Skeletal muscle satellite cell (primary cell): ENCODE measurements at regions not wholly inside any gene's neighbourhood (a gene's known extent, or its start where the extent isn't known, plus 50 kb on each side); places are given as distances from the start of the nearest gene placed in this dataset.
"Not testable (repeated sequence)": the region's sequence is repeated elsewhere in the genome, so short reads cannot be mapped to it uniquely, and the experiment has no call there.

Experiments
- H3K27me3 ChIP-seq: 2 replicates; pipeline ENCODE4 v1.7.0; 2013; ENCODE audit warnings: low read length; ENCODE audit not compliant: control insufficient read depth, insufficient read depth
- H3K36me3 ChIP-seq: 2 replicates; pipeline ENCODE4 v1.7.0; 2013; ENCODE audit warnings: mild to moderate bottlenecking, control low read depth, low read length; ENCODE audit not compliant: insufficient read depth
- H3K4me1 ChIP-seq: 2 replicates; pipeline ENCODE4 v1.7.0; 2013; ENCODE audit warnings: low read length; ENCODE audit not compliant: control insufficient read depth, insufficient read depth
- H3K4me2 ChIP-seq: 2 replicates; pipeline ENCODE4 v1.7.0; 2013; ENCODE audit warnings: mild to moderate bottlenecking, low read length
- H3K4me3 ChIP-seq: 2 replicates; pipeline ENCODE4 v1.7.0; 2013; ENCODE audit warnings: low read length
- H3K9ac ChIP-seq: 2 replicates; pipeline ENCODE4 v1.7.0; 2013; ENCODE audit warnings: mild to moderate bottlenecking, low read depth, low read length, moderate library complexity
- H3K9me3 ChIP-seq: replicated peaks from 2 replicates; pipeline ENCODE4 v1.7.0; 2013; ENCODE audit warnings: mild to moderate bottlenecking, control low read depth, low read length

DNA sequence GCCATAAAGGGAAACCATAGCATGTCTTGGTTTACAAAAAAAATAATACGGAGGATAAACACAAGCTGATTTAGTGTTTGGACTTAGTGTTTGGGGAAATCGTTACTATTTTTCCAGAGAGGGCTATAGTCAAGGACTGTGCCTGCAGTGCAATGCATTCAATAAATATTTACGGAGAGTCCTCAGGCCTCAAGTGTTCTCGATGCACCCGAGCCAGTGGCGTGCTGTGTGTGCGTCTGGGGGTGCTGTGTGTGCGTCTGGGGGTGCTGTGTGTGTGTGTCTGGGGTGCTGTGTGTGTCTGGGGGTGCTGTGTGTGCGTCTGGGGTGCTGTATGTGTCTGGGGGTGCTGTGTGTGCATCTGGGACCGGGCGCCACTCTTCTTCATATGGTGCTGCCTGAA, 71.7 kb upstream of the GTF3A start:
- H3K4me2 ChIP-seq: no peak overlapping the region
- H3K27me3 ChIP-seq: peaks cover 26% of the 10 kb centered on the region
- H3K36me3 ChIP-seq: no peaks in the 10 kb centered on the region
- H3K4me3 ChIP-seq: no peak overlapping the region
- H3K9me3 ChIP-seq: no peaks in the 10 kb centered on the region
- no peak overlapping the region for H3K9ac ChIP-seq
- H3K4me1 ChIP-seq: no peaks in the 10 kb centered on the region

- H3K4me1 ChIP-seq: no peaks in the 10 kb centered on the region
- no peaks in the 10 kb centered on the region for H3K9me3 ChIP-seq
- no peak overlapping the region for H3K4me2 ChIP-seq
- H3K27me3 ChIP-seq: peaks cover 26% of the 10 kb centered on the region
- H3K4me3 ChIP-seq: no peak overlapping the region
- H3K9ac ChIP-seq: no peak overlapping the region
- H3K36me3 ChIP-seq: no peaks in the 10 kb centered on the region
Observed at GRCh38 chr13:27353166-27353583, 71.2 kb upstream of the GTF3A start.

GRCh38 chr13:27353708-27354107, 70.7 kb upstream of the GTF3A start:
- Histone ChIP-seq H3K27me3 (peaks cover 28% of the 10 kb centered on the region), H3K9ac (no peak overlapping the region), H3K4me1 (no peaks in the 10 kb centered on the region), H3K36me3 (no peaks in the 10 kb centered on the region), H3K4me2 (no peak overlapping the region), H3K9me3 (no peaks in the 10 kb centered on the region), H3K4me3 (no peak overlapping the region)

DNA sequence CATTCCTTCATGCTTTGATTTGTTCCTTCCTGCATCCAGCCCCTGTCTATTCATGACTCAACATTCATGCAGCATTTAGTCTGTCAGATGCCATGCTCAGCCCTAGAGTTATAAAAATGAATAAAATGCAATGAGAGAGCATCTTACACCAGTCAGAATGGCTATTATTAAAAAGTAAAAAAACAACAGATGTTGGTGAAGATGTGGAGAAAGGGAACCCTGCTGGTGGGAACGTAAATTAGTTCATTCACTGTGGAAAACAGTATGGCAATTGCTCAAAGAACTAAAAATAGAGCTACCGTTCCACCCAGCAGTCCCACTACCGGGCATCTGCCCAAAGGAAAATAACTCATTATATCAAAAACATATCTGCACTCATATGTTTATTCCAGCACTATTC, 70.0 kb upstream of the GTF3A start:
- H3K9ac ChIP-seq: no peak overlapping the region
- H3K4me1 ChIP-seq: no peaks in the 10 kb centered on the region
- no peaks in the 10 kb centered on the region for H3K9me3 ChIP-seq
- H3K36me3 ChIP-seq: no peaks in the 10 kb centered on the region
- peaks cover 30% of the 10 kb centered on the region for H3K27me3 ChIP-seq
- no peak overlapping the region for H3K4me3 ChIP-seq
- H3K4me2 ChIP-seq: no peak overlapping the region

- no peak overlapping the region for H3K4me2 ChIP-seq
- no peak overlapping the region for H3K4me3 ChIP-seq
- H3K9ac ChIP-seq: no peak overlapping the region
- peaks cover 34% of the 10 kb centered on the region for H3K27me3 ChIP-seq
- H3K9me3 ChIP-seq: no peaks in the 10 kb centered on the region
- H3K36me3 ChIP-seq: no peaks in the 10 kb centered on the region
- no peaks in the 10 kb centered on the region for H3K4me1 ChIP-seq
Observed at GRCh38 chr13:27355894-27356293, 68.5 kb upstream of the GTF3A start.

DNA sequence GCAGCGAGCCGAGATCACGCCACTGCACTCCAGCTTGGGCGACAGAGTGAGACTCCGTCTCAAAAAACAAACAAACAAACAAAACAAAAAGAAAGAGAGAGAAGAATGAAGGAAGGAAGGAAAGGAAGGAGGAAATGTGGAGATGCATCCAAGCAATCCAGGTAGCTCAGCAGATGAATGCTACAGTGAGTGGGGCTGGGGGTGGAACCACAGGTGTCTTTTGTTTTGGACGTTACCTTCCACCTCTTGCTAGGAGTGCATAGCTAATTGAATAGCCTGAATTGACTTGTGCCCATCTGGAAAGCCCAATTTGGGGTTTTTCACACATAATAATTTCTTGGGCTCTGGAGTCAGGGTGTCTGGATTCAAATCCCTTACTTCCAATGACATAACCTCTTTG, 66.0 kb upstream of the GTF3A start:
- Histone ChIP-seq H3K4me3 (no peak overlapping the region), H3K27me3 (peaks cover 41% of the 10 kb centered on the region), H3K36me3 (no peaks in the 10 kb centered on the region), H3K9me3 (no peaks in the 10 kb centered on the region), H3K4me2 (no peak overlapping the region), H3K9ac (no peak overlapping the region), H3K4me1 (peaks cover 6% of the 10 kb centered on the region)

GRCh38 chr13:27359199-27359821, 65.1 kb upstream of the GTF3A start:
- H3K4me3 ChIP-seq: no peak overlapping the region
- H3K9ac ChIP-seq: no peak overlapping the region
- H3K4me2 ChIP-seq: no peak overlapping the region
- peaks cover 6% of the 10 kb centered on the region for H3K4me1 ChIP-seq
- H3K36me3 ChIP-seq: no peaks in the 10 kb centered on the region
- no peaks in the 10 kb centered on the region for H3K9me3 ChIP-seq
- peaks cover 43% of the 10 kb centered on the region for H3K27me3 ChIP-seq

DNA sequence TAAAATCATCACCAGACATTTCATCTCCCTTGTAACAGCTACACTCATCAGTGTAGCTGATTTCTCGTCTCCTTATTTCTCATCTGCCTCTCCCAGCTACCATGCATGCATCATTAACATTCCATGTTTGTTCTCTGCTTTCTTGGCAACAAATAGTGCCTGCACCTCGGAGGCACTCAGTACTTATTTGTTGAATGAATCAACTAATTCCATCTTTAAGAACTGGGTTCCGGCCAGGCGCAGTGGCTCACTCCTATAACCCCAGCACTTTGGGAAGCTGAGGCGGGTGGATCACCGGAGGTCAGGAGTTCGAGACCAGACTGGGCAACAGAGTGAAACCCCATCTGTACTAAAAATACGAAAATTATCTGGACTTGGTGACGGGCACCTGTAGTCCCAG, 63.9 kb upstream of the GTF3A start:
- Histone ChIP-seq H3K36me3 (no peaks in the 10 kb centered on the region), H3K4me3 (no peak overlapping the region), H3K9ac (no peak overlapping the region), H3K4me2 (no peak overlapping the region), H3K4me1 (peaks cover 6% of the 10 kb centered on the region), H3K9me3 (no peaks in the 10 kb centered on the region), H3K27me3 (peaks cover 44% of the 10 kb centered on the region)

GRCh38 chr13:27362064-27362751, 62.2 kb upstream of the GTF3A start:
- H3K27me3 ChIP-seq: peaks cover 47% of the 10 kb centered on the region
- H3K4me1 ChIP-seq: peaks cover 6% of the 10 kb centered on the region
- no peaks in the 10 kb centered on the region for H3K36me3 ChIP-seq
- peak overlapping the region; percentile 76 for H3K4me3 ChIP-seq
- peak overlapping the region; percentile 62 for H3K9ac ChIP-seq
- no peaks in the 10 kb centered on the region for H3K9me3 ChIP-seq
- H3K4me2 ChIP-seq: peak overlapping the region; percentile 100

DNA sequence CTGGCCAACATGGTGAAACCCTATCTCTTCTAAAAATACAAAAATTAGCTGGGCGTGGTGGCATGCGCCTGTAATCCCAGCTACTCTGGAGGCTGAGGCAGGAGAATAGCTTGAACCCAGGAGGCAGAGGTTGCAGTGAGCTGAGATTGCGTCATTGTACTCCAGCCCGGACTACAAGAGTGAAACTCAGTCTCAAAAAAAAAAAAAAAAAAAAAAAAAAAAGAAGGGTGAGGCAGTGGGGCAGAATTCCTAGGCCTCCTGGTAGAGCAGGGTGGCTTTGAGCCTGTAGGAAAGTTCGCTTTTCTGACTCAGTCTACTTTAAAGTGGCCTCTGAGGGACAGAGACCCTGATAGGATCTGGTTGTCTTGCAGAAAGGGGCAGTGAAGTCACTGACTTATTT, 60.8 kb upstream of the GTF3A start:
- H3K4me2 ChIP-seq, H3K4me1 ChIP-seq, H3K36me3 ChIP-seq, H3K9ac ChIP-seq, H3K9me3 ChIP-seq, H3K4me3 ChIP-seq: not testable (repeated sequence)
- peaks cover 56% of the 10 kb centered on the region for H3K27me3 ChIP-seq

DNA sequence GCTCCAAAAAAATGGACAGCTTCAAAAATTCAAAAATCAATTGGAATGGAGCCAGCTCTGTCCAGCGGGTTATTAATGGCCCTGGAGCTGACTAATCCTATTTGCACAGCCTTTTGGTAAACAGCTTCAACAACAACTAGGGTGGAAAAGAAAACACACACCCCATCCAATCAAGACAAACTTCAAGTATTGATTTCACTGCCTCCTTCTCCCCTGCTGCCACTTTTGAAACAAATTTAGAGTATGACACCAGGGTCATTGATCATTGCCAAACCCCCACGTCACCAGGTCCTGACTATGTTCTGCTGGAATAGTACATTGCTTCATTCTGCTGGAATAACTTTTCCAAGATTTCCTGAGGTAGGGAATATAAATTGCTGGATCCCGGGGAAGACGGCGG, 56.8 kb upstream of the GTF3A start:
- H3K4me2 ChIP-seq: no peak overlapping the region
- H3K36me3 ChIP-seq: no peaks in the 10 kb centered on the region
- no peaks in the 10 kb centered on the region for H3K9me3 ChIP-seq
- H3K4me3 ChIP-seq: no peak overlapping the region
- H3K4me1 ChIP-seq: peaks cover under 1% of the 10 kb centered on the region
- peaks cover 50% of the 10 kb centered on the region for H3K27me3 ChIP-seq
- no peak overlapping the region for H3K9ac ChIP-seq

- H3K4me2 ChIP-seq: no peak overlapping the region
- no peaks in the 10 kb centered on the region for H3K4me1 ChIP-seq
- H3K36me3 ChIP-seq: no peaks in the 10 kb centered on the region
- no peak overlapping the region for H3K4me3 ChIP-seq
- H3K9me3 ChIP-seq: no peaks in the 10 kb centered on the region
- H3K27me3 ChIP-seq: peaks cover 49% of the 10 kb centered on the region
- no peak overlapping the region for H3K9ac ChIP-seq
Observed at GRCh38 chr13:27370305-27370872, 54.0 kb upstream of the GTF3A start.
